HG03103 (cell line): ENCODE measurements at regions not wholly inside any gene's neighbourhood (a gene's known extent, or its start where the extent isn't known, plus 50 kb on each side); places are given as distances from the start of the nearest gene placed in this dataset.

Experiments
- ATAC-seq: cut with Tn5 transposase; IDR thresholded peaks from one replicate; pipeline ENCODE4 v1.9.1; 2021; ENCODE audit warnings: low read depth; ENCODE audit not compliant: unreplicated experiment

- peak; percentile 22 for ATAC-seq
Observed at GRCh38 chr13:40026741-40027140, 371.3 kb downstream of the COG6 start.

GRCh38 chr13:40028446-40028845, 373.0 kb downstream of the COG6 start:
- no peak for ATAC-seq

- ATAC-seq, result no peak
Observed at GRCh38 chr13:40031031-40031430, 375.6 kb downstream of the COG6 start.

DNA sequence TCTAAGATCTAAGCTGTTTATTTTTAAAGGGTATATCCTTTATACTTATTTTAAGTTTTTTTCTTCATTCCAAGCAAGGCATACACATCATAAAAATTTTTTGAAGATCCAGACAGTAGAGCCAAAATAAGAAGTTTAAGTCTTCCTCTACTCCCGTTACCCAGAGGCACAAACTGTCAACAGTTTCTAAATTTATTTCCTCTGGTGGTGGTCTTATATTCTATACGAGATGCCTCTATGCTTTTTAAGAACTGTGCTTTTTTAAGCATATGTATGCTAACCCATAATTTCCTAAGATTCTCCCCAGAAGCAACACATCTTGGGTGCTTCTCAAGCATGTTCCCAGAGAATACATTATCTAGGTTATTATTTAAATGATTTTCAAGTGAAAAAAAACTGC, 383.6 kb downstream of the COG6 start:
- ATAC-seq, result no peak

- ATAC-seq, result no peak
Observed at GRCh38 chr13:40042991-40043390, 387.5 kb downstream of the COG6 start.

DNA sequence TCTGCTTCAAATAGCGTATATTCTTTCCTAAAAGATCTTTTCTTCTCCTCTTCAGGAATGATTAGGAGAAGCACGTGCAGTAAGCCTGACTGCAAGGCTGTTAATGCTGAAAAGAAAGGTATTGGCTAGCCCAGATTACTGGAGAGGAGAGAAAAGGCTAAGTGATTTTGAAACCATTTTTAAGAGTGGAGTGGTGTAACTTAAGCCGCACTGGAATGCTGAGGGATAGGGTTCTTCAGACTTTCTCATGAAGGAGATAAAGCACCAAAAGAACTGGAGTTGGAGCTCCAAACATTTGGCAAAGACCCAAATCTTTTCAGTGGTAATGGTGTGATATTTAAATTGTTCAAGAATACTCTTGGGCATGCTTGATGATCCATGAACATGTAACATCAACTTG, 388.3 kb downstream of the COG6 start:
- no peak for ATAC-seq

DNA sequence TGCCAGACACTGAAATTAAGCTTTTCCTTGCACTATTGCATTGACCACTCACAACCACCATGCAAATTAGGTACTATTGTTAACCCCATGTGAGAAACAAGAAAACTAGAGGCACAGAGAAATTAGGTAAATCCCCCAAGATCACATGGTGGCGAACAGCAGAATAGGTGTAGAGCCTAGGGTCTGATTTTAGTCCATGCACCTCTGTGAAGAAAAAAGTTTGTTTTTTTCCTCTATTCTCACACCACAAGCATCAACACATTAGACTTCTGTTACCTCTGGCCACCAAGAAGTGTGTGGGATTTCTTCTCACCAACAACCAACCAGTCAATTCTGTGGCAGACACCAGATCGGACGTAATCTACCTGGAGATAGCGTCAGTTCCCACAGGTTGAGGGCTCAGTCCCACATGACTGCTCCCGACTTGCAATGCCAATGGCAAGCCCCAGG, 391.9 kb downstream of the COG6 start:
- ATAC-seq, result peak; percentile 81

DNA sequence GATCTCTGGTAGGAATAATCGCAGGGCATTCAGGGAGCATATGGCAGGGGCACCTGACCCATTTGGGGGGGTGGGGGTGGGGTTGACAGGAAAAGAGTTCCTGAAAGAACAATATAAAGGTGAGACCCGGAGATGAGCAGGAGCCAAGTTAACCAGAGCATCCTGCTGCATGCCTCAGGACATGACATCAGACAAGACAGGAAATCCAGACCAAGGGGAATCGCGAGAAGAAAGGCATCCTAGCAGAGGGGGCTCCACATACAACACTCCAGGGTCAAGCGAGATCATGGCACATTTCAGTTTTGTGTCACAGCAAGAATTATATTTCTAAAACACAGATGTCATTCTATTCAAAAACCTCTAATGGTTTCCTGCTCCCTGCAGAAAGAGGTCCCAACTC, 393.1 kb downstream of the COG6 start:
- no peak for ATAC-seq

DNA sequence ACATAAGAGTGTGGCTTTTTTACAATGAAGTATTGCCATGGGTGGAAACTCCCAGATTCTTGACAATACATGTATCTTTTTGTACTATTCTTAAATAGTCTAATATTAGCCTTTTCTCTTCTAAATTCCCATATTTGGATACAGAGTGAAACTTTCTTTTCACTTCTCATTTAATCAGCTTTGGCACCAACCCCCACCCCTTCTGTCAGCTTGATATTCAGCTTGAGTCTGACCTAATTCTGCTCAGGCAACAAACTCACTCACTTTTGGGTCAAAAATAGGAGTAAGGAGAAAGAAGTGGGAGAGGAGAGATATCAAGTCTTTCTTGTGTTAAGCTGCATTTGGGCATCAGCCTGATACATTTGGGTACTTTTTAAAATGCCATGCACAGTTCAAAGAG, 397.5 kb downstream of the COG6 start:
- no peak for ATAC-seq

DNA sequence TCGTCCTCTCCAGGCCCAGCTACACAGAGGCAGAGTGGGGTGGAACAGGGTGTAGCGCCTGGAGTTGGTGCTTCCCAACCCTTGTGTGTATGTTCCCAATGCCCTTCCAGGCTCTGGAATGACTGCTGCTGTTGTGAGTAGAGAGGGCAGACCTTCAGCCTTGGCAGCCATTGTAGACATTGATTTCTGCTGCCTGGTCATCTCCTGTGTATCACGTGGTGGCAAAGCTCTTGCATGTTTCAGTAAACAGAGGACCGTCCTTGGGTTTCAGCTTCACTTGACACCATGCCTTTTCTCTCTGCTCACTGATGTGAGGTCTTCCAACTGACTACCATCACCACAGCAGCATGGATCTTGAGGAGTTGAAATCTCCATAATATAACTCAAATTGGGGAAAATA, 397.9 kb downstream of the COG6 start:
- no peak for ATAC-seq

GRCh38 chr13:40054422-40054821, 399.0 kb downstream of the COG6 start:
- ATAC-seq, result peak; percentile 41

GRCh38 chr13:40056898-40057619, 401.6 kb downstream of the COG6 start:
- no peak for ATAC-seq

DNA sequence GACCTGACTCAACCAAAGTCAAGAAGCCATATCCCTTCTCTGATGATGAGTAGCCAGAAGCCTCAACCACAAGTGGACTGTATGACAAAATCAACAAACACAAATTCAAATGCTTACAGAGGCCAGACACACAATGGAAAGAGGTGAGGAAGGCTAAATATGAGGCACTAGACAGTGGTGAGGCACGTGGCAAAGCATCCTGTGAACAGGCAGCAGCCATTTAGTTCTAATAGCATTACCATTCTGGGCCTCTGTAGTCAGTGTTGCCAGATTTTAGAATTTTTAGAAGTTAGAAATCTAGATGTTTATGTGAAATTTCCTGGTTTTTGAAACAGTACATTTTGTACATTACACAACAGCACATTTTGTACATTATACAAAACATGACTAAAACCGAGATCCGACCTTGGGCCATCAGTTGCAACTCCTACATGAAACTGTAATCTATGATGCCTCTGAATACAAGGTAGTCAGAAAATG, 403.3 kb downstream of the COG6 start:
- no peak for ATAC-seq

GRCh38 chr13:40059540-40060232, 404.2 kb downstream of the COG6 start:
- ATAC-seq, result no peak

- ATAC-seq, result peak; percentile 89
Observed at GRCh38 chr13:40060296-40061007, 405.0 kb downstream of the COG6 start.

GRCh38 chr13:40061466-40062450, 406.3 kb downstream of the COG6 start:
- ATAC-seq, result no peak

DNA sequence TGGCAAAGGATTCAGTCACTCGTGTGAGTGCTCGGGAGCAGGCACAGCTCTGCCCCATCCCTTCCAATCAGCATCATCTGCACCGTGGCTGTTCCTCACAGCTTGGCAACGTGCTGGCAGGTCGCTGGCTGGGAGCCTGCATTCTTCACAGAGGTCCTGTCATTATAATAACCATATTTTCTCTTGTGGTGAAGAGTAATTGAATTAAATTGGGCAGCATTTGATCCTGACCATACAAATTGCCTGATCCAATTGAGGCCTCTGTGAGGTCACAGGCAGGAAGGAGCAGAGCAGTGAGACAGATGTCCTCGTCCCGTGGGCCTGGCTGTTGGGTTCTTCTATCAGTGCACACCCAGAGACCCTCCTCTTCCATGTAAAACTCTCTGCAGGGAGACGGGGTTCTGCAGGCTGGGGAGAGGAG, 407.8 kb downstream of the COG6 start:
- no peak for ATAC-seq

DNA sequence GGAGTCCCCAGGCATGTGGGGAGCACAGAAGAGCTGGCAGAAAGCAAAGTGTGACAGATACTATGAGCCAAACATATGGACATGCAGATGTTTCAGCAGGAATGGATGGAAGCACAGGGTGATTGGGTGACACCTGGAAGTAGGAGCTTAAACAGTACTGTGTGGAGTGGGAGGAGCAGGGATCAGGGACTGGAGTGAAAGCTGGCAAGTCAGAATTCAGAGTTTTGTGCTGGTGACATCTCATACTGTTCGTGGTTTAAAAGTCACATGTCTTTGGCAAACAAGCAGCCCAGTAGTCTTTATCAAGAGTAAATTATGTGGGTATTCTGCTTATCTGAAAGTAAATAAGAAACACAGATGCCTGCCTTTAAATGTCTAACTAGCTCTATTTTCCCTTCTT, 408.2 kb downstream of the COG6 start:
- ATAC-seq, result no peak

DNA sequence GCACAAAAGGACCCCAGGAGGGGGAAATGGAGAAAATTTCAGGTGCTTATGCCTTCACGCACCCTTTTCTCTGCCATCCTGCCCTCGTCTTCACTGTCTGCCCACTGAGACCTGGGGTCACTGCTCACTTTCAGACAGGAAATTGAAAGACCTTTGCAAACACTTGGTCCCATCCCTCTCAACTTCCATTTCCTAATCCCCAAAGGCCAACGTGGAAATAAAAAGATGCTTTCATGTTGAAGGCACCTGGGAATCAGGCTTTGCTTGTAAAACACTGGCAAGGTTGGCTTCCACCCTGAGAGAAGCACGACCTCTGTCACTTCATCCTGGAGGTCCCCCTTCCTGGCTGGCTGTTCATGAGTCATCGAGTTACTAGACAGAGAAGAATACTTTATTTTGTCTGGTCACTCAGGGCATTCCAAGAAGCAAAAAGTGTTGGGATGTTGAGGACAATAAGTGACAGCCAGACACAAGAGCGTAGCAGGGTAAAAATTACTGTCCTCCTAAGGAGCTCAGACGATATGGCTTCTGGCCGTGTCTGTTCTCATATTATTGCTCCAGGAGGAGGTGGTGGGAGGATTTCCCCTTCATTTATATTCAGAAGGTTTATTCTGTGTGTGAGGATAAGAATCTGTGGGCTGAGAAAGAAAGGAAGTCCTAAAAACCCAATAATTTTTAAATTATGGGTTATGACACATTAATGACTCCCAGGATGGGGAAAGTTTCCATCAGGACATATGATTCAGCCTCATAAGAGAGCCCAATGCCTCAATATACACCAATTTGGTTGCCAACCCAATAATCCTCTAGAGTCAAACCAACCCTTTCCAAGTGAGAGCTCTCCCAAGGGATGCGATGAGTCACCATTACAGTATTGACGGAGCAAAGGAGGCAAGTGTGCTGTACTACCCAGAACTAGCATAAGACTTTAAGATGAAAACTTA, 409.0 kb downstream of the COG6 start:
- no peak for ATAC-seq
